ENCODE measurements at regions not wholly inside any gene's neighbourhood (a gene's known extent, or its start where the extent isn't known, plus 50 kb on each side); places are given as distances from the start of the nearest gene placed in this dataset.

GRCh38 chr13:61810065-61810464, 394.4 kb upstream of the PCDH20 start:
- no peaks in the 10 kb centered on the region for H3K9me3 ChIP-seq (replicated peaks; ENCODE audit: control insufficient read depth, insufficient read depth, low read length)
- BruUV-seq (replicated peaks): no TSS peak
- H3K4me3 ChIP-seq: no peak overlapping the region
- ChIA-PET SMC1A (ENCODE audit: uncharacterized antibody, unreplicated experiment) (no interaction called here), RAD21 (ENCODE audit: unreplicated experiment) (no interaction called here), CTCF (interaction anchor here (0.6 kb wide), 1 partner anchor 81 kb away, joined by 3 read pairs; no protein-coding TSS in a partner anchor), POLR2A (no interaction called here)
- DNase-seq (ENCODE audit: low read depth, low spot score) (no peak), FAIRE-seq (no peak), ATAC-seq (no peak)
- H2AFZ ChIP-seq (ENCODE audit: control insufficient read depth, low read depth, low read length): no peak overlapping the region
- no peak overlapping the region for H3K27ac ChIP-seq (ENCODE audit: control insufficient read depth, insufficient read depth)
- no peaks in the 10 kb centered on the region for H3K4me1 ChIP-seq (ENCODE audit: control insufficient read depth, insufficient read depth, low read length)
- intact Hi-C loops (cut with micrococcal nuclease; ENCODE audit: unreplicated experiment): no loop called here
- H3K9ac ChIP-seq (ENCODE audit: control insufficient read depth, insufficient read depth, low read length): no peak overlapping the region
- H4K20me1 ChIP-seq (ENCODE audit: control insufficient read depth, insufficient read depth): no peaks in the 10 kb centered on the region
- in situ Hi-C loops (cut with MboI): no loop called here
- H3K79me2 ChIP-seq (ENCODE audit: control insufficient read depth, insufficient read depth, low read length): no peaks in the 10 kb centered on the region
- H3K36me3 ChIP-seq (ENCODE audit: control insufficient read depth in 2 of 2, insufficient read depth in 2 of 2, low read length in 1 of 2): no peaks in the 10 kb centered on the region
- H3K27me3 ChIP-seq (replicated peaks in 1 of 2; ENCODE audit: control insufficient read depth in 2 of 2, insufficient read depth in 2 of 2, low read length in 1 of 2): no peaks in the 10 kb centered on the region
- TF ChIP-seq TAF1 (IDR thresholded peaks at IDR 0.05; ENCODE audit: borderline replicate concordance, low read depth, low read length) (no peak), BHLHE40 (IDR thresholded peaks at IDR 0.05; ENCODE audit: borderline replicate concordance in 1 of 2, low read depth in 2 of 2, low read length in 1 of 2) (no peak), BRCA1 (IDR thresholded peaks at IDR 0.05; ENCODE audit: low read depth, low read length) (no peak), SUPT20H (IDR thresholded peaks at IDR 0.05; ENCODE audit: borderline replicate concordance, control insufficient read depth, low read depth, low read length) (no peak), HDAC2 (IDR thresholded peaks at IDR 0.05) (no peak), BMI1 (IDR thresholded peaks at IDR 0.05; ENCODE audit: borderline replicate concordance) (no peak), MLLT1 (IDR thresholded peaks at IDR 0.05) (no peak), IRF5 (IDR thresholded peaks at IDR 0.05; ENCODE audit: borderline replicate concordance) (no peak), EP300 (IDR thresholded peaks at IDR 0.05; ENCODE audit: borderline replicate concordance in 1 of 2, control insufficient read depth in 1 of 2, low read depth in 2 of 2, low read length in 2 of 2) (no peak), MTA3 (IDR thresholded peaks at IDR 0.05; ENCODE audit: borderline replicate concordance, low read length) (no peak), CREB1 (IDR thresholded peaks at IDR 0.05; ENCODE audit: low read depth) (no peak), ATF7 (IDR thresholded peaks at IDR 0.05; ENCODE audit: low read depth) (no peak), ZBED1 (IDR thresholded peaks at IDR 0.05; ENCODE audit: borderline replicate concordance) (no peak)
- WGBS (ENCODE audit: insufficient coverage, insufficient replicate concordance, low lambda C conversion rate, missing lambda C conversion rate): 0% methylated on average over 1 of the region's 1 CpG
- no peak overlapping the region for H3K4me2 ChIP-seq (ENCODE audit: control insufficient read depth, insufficient read depth)
